MM.1S (cell line): ENCODE measurements at regions not wholly inside any gene's neighbourhood (a gene's known extent, or its start where the extent isn't known, plus 50 kb on each side); places are given as distances from the start of the nearest gene placed in this dataset.

Experiments used
- EZH2 ChIP-seq: fragments of 300-600 bp; sonication (generic); optimal IDR thresholded peaks from 2 replicates; pipeline ENCODE3; 2017; ENCODE audit warnings: low read depth, mild to moderate bottlenecking, antibody characterized with exemption, low read length, mixed read lengths
- TF ChIP-seq, protein P1 (sequence below): fragments of 300-600 bp; sonication (generic); IDR thresholded peaks from 2 replicates; pipeline ENCODE4 v1.5.1; 2016; ENCODE audit warnings: antibody characterized with exemption, low read length, mixed read lengths

DNA sequence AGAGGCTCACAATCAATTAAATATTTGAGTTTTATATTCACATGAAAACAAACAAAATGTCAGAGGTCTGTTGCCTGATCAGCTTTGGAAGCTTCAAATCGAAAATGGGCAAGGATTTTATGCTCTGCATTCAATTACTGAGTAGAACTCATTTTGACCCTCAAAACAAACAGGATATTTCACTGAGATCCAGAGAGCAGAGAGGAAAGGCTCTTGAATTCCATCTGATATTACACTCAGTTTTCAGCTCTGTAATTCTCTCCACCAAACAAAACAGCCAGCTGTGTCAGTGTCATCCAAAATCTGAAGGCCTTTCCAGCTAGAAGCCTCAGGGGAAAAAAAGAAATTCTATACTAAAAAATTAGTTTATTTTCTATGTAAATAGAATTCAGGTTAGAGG, 128.6 kb upstream of the FLRT2 start:
- TF ChIP-seq, protein P1, sequence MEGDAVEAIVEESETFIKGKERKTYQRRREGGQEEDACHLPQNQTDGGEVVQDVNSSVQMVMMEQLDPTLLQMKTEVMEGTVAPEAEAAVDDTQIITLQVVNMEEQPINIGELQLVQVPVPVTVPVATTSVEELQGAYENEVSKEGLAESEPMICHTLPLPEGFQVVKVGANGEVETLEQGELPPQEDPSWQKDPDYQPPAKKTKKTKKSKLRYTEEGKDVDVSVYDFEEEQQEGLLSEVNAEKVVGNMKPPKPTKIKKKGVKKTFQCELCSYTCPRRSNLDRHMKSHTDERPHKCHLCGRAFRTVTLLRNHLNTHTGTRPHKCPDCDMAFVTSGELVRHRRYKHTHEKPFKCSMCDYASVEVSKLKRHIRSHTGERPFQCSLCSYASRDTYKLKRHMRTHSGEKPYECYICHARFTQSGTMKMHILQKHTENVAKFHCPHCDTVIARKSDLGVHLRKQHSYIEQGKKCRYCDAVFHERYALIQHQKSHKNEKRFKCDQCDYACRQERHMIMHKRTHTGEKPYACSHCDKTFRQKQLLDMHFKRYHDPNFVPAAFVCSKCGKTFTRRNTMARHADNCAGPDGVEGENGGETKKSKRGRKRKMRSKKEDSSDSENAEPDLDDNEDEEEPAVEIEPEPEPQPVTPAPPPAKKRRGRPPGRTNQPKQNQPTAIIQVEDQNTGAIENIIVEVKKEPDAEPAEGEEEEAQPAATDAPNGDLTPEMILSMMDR, result no peak
- no peak for TF ChIP-seq EZH2
